HEK293 (cell line): ENCODE measurements at regions not wholly inside any gene's neighbourhood (a gene's known extent, or its start where the extent isn't known, plus 50 kb on each side); places are given as distances from the start of the nearest gene placed in this dataset.
A peak's percentile ranks its signal among the peaks of the same experiment; 100 is the strongest.

Experiments
- CTCF ChIA-PET: fragments of 350-600 bp; formaldehyde crosslinking; extraction: SDS; loops from one replicate; lab custom pipeline; 2021; ENCODE audit warnings: antibody characterized with exemption; lab: Yijun Ruan, JAX
- POLR2A ChIA-PET: fragments of 300-600 bp; formaldehyde crosslinking; extraction: SDS; loops from one replicate; lab custom pipeline; 2020; ENCODE audit warnings: antibody characterized with exemption, inconsistent platforms; lab: Yijun Ruan, JAX
- H3K27ac ChIP-seq: fragments of 200-500 bp; sonication (Bioruptor generic); 2 replicates; pipeline ENCODE4 v1.5.1; 2014; ENCODE audit warnings: low read depth, low read length, control low read depth, inconsistent platforms; ENCODE audit errors: extremely low read depth
- H3K36me3 ChIP-seq, 2 experiments: fragments of 200-500 bp in 1 of 2; sonication (Bioruptor generic) in 1 of 2; 1 replicate in 1 of 2; 2 replicates in 1 of 2; pipeline ENCODE4 v1.5.1; 2014 to 2017; ENCODE audit warnings: inconsistent platforms in 2 of 2, low read length in 2 of 2; ENCODE audit not compliant: control insufficient read depth in 2 of 2, insufficient read depth in 1 of 2
- H3K4me1 ChIP-seq: fragments of 200-500 bp; sonication (Bioruptor generic); 2 replicates; pipeline ENCODE4 v1.5.1; 2014; ENCODE audit warnings: mild to moderate bottlenecking, low read length, inconsistent platforms; ENCODE audit not compliant: control insufficient read depth, insufficient read depth
- H3K4me3 ChIP-seq: 2 replicates; pipeline ENCODE4 v1.5.1; 2011; ENCODE audit warnings: low read depth, mild to moderate bottlenecking, control low read depth, low read length, moderate library complexity
- H3K9me3 ChIP-seq: fragments of 200-500 bp; sonication (Bioruptor generic); 2 replicates; pipeline ENCODE4 v1.5.1; 2014; ENCODE audit warnings: low read depth, low read length, inconsistent platforms; ENCODE audit not compliant: control insufficient read depth, insufficient read depth
- IKZF3 ChIP-seq: fragments of 450-650 bp; IDR thresholded peaks from 2 replicates; pipeline ENCODE4 v1.5.0; 2018; ENCODE audit warnings: missing biosample characterization, mild to moderate bottlenecking, missing genetic modification characterization, moderate library complexity
- SCRT2 ChIP-seq: fragments of 450-650 bp; formaldehyde crosslinking; IDR thresholded peaks from 2 replicates; pipeline ENCODE4 v1.5.1; 2016; ENCODE audit warnings: missing biosample characterization, missing genetic modification characterization
- SP7 ChIP-seq: fragments of 450-650 bp; formaldehyde crosslinking; IDR thresholded peaks from 2 replicates; pipeline ENCODE4 v1.5.1; 2016; ENCODE audit warnings: missing biosample characterization, missing genetic modification characterization
- ZBTB1 ChIP-seq: fragments of 450-650 bp; formaldehyde crosslinking; IDR thresholded peaks from 2 replicates; pipeline ENCODE4 v1.5.1; 2016; ENCODE audit warnings: missing biosample characterization, missing genetic modification characterization
- ZNF10 ChIP-seq: fragments of 450-650 bp; formaldehyde crosslinking; IDR thresholded peaks from 2 replicates; pipeline ENCODE4 v1.5.1; 2017; ENCODE audit warnings: missing biosample characterization, missing genetic modification characterization
- ZNF112 ChIP-seq: fragments of 450-650 bp; formaldehyde crosslinking; IDR thresholded peaks from 2 replicates; pipeline ENCODE4 v1.5.0; 2017; ENCODE audit warnings: missing biosample characterization, missing genetic modification characterization
- ZNF133 ChIP-seq: fragments of 450-650 bp; formaldehyde crosslinking; IDR thresholded peaks from 2 replicates; pipeline ENCODE4 v1.5.1; 2016; ENCODE audit warnings: missing biosample characterization, missing genetic modification characterization
- ZNF24 ChIP-seq: fragments of 450-650 bp; formaldehyde crosslinking; IDR thresholded peaks from 2 replicates; pipeline ENCODE4 v1.5.1; 2016; ENCODE audit warnings: missing biosample characterization, missing genetic modification characterization
- ZNF266 ChIP-seq: fragments of 450-650 bp; formaldehyde crosslinking; IDR thresholded peaks from 2 replicates; pipeline ENCODE4 v1.5.1; 2016; ENCODE audit warnings: missing biosample characterization, missing genetic modification characterization, low read depth
- ZNF37A ChIP-seq: fragments of 450-650 bp; IDR thresholded peaks from 2 replicates; pipeline ENCODE4 v1.5.1; 2018; ENCODE audit warnings: missing biosample characterization, missing genetic modification characterization
- ZNF423 ChIP-seq: fragments of 450-650 bp; formaldehyde crosslinking; IDR thresholded peaks from 2 replicates; pipeline ENCODE4 v1.5.1; 2016; ENCODE audit warnings: missing biosample characterization, missing genetic modification characterization
- ZNF510 ChIP-seq: fragments of 450-650 bp; formaldehyde crosslinking; IDR thresholded peaks from 2 replicates; pipeline ENCODE4 v1.5.1; 2018; ENCODE audit warnings: mild to moderate bottlenecking, missing genetic modification characterization, missing biosample characterization; ENCODE audit not compliant: insufficient replicate concordance
- ZNF521 ChIP-seq: fragments of 450-650 bp; formaldehyde crosslinking; IDR thresholded peaks from 2 replicates; pipeline ENCODE4 v1.5.1; 2017; ENCODE audit warnings: missing biosample characterization, mild to moderate bottlenecking, missing genetic modification characterization
- ZNF544 ChIP-seq: fragments of 450-650 bp; formaldehyde crosslinking; IDR thresholded peaks from 2 replicates; pipeline ENCODE4 v1.5.0; 2017; ENCODE audit warnings: missing biosample characterization, missing genetic modification characterization
- ZNF571 ChIP-seq: fragments of 450-650 bp; formaldehyde crosslinking; IDR thresholded peaks from 2 replicates; pipeline ENCODE4 v1.5.0; 2017; ENCODE audit warnings: missing biosample characterization, missing genetic modification characterization
- ZNF664 ChIP-seq: fragments of 450-650 bp; formaldehyde crosslinking; IDR thresholded peaks from 2 replicates; pipeline ENCODE4 v1.5.1; 2016; ENCODE audit warnings: missing biosample characterization, missing genetic modification characterization
- TF ChIP-seq, protein P1 (sequence below): fragments of 450-650 bp; formaldehyde crosslinking; IDR thresholded peaks from 2 replicates; pipeline ENCODE4 v1.5.1; 2017; ENCODE audit warnings: missing biosample characterization, missing genetic modification characterization
- TF ChIP-seq, protein P2 (sequence below): fragments of 450-650 bp; formaldehyde crosslinking; IDR thresholded peaks from 2 replicates; pipeline ENCODE4 v1.5.1; 2016; ENCODE audit warnings: missing biosample characterization, missing genetic modification characterization
- TF ChIP-seq, protein P3 (sequence below): fragments of 450-650 bp; formaldehyde crosslinking; IDR thresholded peaks from 2 replicates; pipeline ENCODE4 v1.5.1; 2016; ENCODE audit warnings: missing biosample characterization, missing genetic modification characterization, borderline replicate concordance

DNA sequence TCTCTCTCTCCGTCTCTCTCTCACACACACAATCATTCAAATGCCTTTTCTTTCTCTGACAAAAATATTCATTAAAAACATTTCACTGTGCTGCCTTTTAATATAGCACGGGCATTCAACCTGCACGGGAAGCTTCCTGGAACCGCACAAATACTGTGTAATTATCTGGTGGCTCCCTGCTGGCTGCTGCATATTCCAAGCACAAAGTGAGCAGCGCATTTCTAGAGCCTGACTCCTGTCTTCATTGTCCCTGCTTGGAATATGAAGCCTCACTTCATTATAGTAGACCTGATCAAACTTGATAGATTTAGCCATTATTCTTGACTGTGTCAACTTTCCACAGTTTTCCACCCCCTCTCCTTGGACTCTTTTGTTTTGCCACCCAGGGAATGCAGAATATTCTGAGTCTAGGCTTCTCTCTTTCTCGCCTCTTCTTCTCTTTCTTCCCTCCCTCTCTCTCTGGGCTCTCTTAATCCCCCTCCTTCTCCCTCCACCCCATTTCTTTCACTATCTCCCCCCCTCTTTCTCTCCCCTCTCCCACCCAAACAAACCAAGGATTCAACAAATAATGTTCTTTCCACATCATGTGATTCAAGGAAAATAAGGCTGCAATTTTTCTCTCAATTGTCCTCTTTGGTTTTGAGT lies 672.1 kb upstream of the FANCL start (continued):
- TF ChIP-seq ZNF510 (tag by site-specific recombination) (no peak), ZNF24 (no peak)

DNA sequence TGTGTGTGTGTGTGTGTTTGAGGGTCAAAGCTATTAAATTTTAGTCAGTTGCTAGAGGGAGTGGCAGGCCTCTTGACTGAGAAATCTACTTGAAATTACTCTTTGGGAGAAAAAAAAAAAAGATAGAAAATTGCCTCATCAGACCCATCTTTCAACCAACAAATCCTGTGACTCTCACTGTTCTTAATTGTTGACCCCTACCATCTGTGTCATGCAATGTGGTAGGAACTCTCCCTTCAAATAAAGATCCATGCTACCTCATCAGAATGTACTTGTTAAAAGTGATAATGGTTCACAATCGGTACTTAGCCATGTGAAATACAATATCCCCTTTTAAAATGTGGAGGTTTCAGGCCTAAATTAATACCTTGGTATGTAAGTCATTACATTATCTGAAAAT lies 670.8 kb upstream of the FANCL start:
- Histone ChIP-seq H3K4me1 (peaks cover 7% of the 10 kb centered on the region), H3K27ac (no peak overlapping the region), H3K36me3 (no peaks in the 10 kb centered on the region), H3K9me3 (no peaks in the 10 kb centered on the region), H3K4me3 (no peak overlapping the region)
- POLR2A ChIA-PET = no interaction called here
- CTCF ChIA-PET = no interaction called here
- TF ChIP-seq SP7 (tag by site-specific recombination) (peak; percentile 52; the same call in 1 of the 2 replicates), ZNF133 (no peak)

DNA sequence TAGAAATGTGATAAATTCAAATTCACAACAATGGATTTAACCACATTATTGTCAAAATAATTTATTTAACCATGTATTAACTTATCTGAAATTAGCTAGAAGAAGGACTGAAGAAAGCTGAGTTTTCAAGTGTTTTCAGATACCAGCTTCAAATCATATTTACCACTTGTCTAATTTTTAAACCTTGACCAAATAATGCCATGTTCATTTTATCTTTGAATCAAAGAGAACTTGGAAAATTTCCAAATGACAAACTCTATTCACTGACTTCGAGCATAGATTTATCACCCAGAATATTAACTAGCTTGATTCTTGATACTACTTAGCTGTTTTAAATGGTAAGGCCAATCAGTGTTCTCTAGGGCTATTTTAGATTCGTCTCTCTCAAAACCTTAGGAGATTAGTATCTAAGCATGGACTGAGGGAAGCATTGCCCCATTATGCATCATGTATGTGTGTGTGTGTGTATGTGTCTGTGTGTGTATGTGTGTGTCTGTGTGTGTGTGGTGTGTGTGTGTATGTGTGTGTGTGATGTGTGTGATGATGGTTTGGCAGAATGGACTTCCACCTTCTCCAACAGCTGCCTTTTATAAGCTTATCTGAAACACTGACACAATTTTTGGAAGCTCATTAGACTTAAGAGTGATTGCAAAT lies 667.5 kb upstream of the FANCL start:
- CTCF ChIA-PET = interaction anchor here (1.4 kb wide), 1 partner anchor 116 kb away, joined by 4 read pairs; no protein-coding TSS in a partner anchor
- POLR2A ChIA-PET = no interaction called here
- no peak overlapping the region for H3K4me3 ChIP-seq
- peaks cover 12% of the 10 kb centered on the region for H3K4me1 ChIP-seq
- H3K9me3 ChIP-seq = no peaks in the 10 kb centered on the region
- no peaks in the 10 kb centered on the region for H3K36me3 ChIP-seq
- no peak for TF ChIP-seq ZNF521 (tag by site-specific recombination)
- TF ChIP-seq, protein P1, sequence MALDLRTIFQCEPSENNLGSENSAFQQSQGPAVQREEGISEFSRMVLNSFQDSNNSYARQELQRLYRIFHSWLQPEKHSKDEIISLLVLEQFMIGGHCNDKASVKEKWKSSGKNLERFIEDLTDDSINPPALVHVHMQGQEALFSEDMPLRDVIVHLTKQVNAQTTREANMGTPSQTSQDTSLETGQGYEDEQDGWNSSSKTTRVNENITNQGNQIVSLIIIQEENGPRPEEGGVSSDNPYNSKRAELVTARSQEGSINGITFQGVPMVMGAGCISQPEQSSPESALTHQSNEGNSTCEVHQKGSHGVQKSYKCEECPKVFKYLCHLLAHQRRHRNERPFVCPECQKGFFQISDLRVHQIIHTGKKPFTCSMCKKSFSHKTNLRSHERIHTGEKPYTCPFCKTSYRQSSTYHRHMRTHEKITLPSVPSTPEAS (tag by site-specific recombination) = peak; percentile 89
- H3K27ac ChIP-seq = no peak overlapping the region

DNA sequence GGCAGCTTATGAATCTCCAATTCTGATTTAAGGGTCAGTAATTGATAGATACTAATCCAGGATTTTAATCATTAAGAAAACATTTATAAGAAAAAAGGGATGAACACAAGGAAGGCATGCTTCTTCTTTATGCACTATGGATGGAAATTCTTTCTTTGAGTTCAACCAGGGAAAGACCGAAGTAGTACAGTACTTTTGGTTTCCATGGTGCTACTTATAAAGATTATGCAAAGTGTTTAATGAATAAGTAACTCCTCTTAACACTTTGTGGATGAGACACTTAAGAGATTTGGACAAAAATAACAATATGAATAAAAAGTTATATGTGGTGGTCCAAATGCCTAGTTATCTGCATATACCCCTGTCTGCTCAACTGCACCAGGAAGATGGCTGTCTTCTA lies 666.5 kb upstream of the FANCL start:
- TF ChIP-seq ZNF544 (tag by site-specific recombination) (no peak), SCRT2 (tag by site-specific recombination) (no peak), IKZF3 (tag by site-specific recombination) (no peak), ZNF571 (tag by site-specific recombination) (no peak), ZNF423 (no peak)
- TF ChIP-seq, protein P2, sequence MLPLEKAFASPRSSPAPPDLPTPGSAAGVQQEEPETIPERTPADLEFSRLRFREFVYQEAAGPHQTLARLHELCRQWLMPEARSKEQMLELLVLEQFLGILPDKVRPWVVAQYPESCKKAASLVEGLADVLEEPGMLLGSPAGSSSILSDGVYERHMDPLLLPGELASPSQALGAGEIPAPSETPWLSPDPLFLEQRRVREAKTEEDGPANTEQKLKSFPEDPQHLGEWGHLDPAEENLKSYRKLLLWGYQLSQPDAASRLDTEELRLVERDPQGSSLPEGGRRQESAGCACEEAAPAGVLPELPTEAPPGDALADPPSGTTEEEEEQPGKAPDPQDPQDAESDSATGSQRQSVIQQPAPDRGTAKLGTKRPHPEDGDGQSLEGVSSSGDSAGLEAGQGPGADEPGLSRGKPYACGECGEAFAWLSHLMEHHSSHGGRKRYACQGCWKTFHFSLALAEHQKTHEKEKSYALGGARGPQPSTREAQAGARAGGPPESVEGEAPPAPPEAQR (tag by site-specific recombination) = no peak
- ChIA-PET CTCF (interaction anchor here (0.9 kb wide), 1 partner anchor 1187 kb away, joined by 3 read pairs; no protein-coding TSS in a partner anchor), POLR2A (no interaction called here)
- no peaks in the 10 kb centered on the region for H3K36me3 ChIP-seq
- no peaks in the 10 kb centered on the region for H3K9me3 ChIP-seq
- H3K4me1 ChIP-seq = peaks cover 7% of the 10 kb centered on the region; the same call in 1 of the 2 replicates
- no peak overlapping the region for H3K27ac ChIP-seq
- H3K4me3 ChIP-seq = no peak overlapping the region

DNA sequence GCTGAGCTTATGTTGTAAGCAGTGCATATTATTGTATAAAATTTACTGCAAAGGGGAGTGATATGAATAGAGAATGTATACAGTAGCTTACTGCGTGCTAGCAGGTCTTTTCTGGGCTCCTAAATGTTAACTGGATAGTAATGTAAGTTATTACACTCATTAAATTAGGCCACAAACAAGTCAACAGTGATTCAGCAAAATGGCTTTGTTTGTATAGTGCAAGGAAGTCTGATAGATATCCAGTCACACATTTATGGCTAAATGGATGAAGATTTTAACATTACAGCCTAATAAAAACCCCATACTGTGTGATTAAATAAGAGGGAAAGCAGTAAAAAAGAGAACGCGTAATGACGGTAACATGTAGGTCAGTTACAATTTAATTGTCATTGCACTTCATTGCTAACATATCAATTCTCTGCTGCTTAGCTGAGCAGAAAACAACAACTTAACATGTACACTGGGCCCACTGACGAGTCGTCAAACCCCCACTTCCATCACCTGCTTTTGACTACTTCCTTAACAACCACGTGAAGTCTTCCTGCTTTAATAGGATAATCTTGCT lies 665.0 kb upstream of the FANCL start:
- Histone ChIP-seq H3K9me3 (no peaks in the 10 kb centered on the region), H3K4me1 (peaks cover 7% of the 10 kb centered on the region; the same call in 1 of the 2 replicates), H3K36me3 (no peaks in the 10 kb centered on the region), H3K27ac (no peak overlapping the region), H3K4me3 (no peak overlapping the region)
- CTCF ChIA-PET = interaction anchor here (1.0 kb wide), 1 partner anchor 120 kb away, joined by 9 read pairs; no protein-coding TSS in a partner anchor
- POLR2A ChIA-PET = no interaction called here
- TF ChIP-seq ZNF10 (tag by site-specific recombination) = peak; percentile 66
- no peak for TF ChIP-seq ZNF266 (tag by site-specific recombination)
- TF ChIP-seq, protein P3, sequence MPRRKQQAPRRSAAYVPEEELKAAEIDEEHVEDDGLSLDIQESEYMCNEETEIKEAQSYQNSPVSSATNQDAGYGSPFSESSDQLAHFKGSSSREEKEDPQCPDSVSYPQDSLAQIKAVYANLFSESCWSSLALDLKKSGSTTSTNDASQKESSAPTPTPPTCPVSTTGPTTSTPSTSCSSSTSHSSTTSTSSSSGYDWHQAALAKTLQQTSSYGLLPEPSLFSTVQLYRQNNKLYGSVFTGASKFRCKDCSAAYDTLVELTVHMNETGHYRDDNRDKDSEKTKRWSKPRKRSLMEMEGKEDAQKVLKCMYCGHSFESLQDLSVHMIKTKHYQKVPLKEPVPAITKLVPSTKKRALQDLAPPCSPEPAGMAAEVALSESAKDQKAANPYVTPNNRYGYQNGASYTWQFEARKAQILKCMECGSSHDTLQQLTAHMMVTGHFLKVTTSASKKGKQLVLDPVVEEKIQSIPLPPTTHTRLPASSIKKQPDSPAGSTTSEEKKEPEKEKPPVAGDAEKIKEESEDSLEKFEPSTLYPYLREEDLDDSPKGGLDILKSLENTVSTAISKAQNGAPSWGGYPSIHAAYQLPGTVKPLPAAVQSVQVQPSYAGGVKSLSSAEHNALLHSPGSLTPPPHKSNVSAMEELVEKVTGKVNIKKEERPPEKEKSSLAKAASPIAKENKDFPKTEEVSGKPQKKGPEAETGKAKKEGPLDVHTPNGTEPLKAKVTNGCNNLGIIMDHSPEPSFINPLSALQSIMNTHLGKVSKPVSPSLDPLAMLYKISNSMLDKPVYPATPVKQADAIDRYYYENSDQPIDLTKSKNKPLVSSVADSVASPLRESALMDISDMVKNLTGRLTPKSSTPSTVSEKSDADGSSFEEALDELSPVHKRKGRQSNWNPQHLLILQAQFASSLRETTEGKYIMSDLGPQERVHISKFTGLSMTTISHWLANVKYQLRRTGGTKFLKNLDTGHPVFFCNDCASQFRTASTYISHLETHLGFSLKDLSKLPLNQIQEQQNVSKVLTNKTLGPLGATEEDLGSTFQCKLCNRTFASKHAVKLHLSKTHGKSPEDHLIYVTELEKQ = peak; percentile 52; the same call in 1 of the 2 replicates
- TF ChIP-seq ZNF37A = no peak
- TF ChIP-seq ZNF112 = no peak
- TF ChIP-seq ZNF664 (tag by site-specific recombination) = no peak
- TF ChIP-seq IKZF3 (tag by site-specific recombination) = peak; percentile 81
- TF ChIP-seq ZBTB1 = no peak
- TF ChIP-seq SCRT2 (tag by site-specific recombination) = no peak
